GM12873 (cell line): ENCODE measurements at regions not wholly inside any gene's neighbourhood (a gene's known extent, or its start where the extent isn't known, plus 50 kb on each side); places are given as distances from the start of the nearest gene placed in this dataset.

Experiments
- TF ChIP-seq, protein P1 (sequence below): IDR thresholded peaks from 2 replicates; pipeline ENCODE4 v1.5.1; 2012; ENCODE audit warnings: low read depth, mild to moderate bottlenecking, moderate library complexity, low read length, control low read depth; ENCODE audit not compliant: insufficient read depth; ENCODE audit errors: missing control alignments

DNA sequence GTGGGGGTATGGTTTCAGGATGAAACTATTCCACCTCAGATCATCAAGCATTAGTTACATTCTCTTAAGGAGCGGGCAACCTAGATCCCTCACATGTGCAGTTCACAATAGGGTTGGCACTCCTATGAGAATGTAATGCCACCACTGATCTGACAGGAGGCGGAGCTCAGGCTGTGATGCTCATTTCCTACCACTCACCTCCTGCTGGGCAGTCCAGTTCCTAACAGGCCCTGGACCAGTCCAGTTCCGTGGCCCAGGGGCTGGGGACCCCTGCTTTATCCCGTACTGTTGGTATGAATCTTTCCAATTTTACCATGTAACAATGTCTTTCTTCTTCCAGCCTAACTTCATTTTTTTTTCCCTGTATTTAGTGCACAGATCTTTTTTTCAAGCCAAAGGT is 94.9 kb downstream of the OGFRL1 start:
- TF ChIP-seq, protein P1, sequence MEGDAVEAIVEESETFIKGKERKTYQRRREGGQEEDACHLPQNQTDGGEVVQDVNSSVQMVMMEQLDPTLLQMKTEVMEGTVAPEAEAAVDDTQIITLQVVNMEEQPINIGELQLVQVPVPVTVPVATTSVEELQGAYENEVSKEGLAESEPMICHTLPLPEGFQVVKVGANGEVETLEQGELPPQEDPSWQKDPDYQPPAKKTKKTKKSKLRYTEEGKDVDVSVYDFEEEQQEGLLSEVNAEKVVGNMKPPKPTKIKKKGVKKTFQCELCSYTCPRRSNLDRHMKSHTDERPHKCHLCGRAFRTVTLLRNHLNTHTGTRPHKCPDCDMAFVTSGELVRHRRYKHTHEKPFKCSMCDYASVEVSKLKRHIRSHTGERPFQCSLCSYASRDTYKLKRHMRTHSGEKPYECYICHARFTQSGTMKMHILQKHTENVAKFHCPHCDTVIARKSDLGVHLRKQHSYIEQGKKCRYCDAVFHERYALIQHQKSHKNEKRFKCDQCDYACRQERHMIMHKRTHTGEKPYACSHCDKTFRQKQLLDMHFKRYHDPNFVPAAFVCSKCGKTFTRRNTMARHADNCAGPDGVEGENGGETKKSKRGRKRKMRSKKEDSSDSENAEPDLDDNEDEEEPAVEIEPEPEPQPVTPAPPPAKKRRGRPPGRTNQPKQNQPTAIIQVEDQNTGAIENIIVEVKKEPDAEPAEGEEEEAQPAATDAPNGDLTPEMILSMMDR, result no peak

DNA sequence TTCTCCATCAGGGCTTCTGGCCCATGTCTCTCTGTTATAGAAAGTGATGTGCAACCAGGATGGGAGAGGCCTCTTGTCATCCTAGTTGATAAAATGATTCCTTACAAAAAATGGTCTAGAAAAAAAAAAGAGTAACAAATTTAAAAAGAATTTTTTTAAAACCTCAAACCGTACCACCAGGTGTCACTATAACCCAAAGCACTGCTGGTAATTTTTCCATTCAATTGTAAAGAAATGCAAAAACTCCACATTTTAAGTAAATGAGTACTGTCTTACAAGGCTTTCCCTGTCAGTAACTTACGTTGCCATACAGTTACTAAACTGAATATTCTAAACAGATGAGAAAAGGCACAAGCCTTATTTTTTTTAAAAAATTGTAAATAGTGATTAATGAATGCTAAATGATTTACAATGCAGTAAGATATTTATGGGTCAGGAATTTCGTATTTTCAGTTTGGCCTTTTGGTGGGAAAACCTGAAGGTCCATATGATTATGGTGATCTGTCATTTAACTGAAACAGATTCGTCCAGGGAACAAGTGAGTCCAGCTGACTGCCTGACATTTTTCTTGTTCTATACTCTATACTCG is 95.4 kb downstream of the OGFRL1 start:
- TF ChIP-seq, protein P1, result peak; percentile 42

DNA sequence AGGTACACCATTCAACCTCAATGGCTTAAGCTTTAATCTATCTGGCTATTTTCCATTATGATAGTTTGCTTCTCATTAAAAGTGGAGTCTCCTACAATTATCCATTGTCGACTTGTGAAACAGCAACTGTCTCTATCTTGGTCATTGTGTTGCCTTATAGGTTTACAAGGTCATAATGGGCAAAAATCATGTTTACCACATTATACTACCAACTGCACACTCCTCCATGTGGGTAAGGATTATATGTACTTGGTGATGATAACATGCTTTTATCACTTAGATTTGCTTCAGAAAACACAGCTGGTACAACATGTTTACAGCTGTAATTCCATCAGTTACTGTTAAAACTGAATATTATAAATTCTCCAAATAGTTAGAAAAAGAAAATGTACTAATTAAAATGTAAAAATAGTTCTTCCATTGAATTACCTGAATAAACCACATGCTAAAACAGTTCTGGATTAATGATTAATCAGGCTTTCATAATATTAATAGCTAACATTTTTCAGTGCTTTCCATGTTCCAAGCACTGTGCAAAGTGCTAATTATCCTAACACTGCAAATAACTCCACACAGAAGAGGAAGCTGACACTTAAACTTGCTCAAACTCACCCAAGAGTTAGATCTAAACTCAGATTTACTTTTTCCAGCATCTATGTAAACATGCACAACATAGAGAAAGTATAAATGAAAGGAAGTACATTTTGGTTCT is 96.7 kb downstream of the OGFRL1 start:
- TF ChIP-seq, protein P1, result no peak

DNA sequence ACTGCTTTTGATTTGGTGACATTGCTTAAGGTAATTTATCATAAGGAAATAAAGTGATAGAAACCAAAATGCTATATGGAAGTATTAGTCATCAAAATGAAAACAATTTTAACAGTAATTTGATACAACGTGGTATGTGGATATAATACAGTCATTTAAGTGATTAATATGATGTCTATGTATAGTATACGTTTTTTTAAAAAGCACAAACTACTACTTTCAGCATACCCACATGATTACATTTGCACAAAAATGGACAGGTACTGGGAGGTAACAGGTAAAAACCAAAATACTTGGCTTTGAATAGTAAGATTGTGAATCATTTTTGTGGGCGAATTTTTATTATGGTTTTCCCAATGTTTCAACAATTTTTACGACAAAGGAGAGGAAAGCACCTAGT is 97.6 kb downstream of the OGFRL1 start:
- TF ChIP-seq, protein P1, result no peak

DNA sequence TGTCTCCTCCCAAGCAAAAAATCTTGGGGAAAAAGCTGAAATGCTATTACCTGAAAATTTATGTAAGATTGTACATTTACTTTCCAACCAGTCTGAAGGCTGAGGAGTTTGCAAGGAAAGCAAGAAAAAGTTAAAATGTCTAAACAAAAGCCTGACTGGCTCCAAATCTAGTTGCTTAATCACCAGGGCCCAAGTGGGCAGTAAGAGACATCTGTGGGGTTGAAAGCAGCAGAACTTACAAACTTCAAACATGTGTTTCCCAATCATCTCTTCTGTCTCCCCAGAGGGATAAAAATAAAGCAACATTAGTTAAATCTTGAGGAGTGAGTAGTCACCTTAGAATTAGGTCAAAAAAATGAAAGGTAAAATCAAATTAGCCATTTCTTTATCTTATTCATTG is 98.6 kb downstream of the OGFRL1 start:
- TF ChIP-seq, protein P1, result no peak

DNA sequence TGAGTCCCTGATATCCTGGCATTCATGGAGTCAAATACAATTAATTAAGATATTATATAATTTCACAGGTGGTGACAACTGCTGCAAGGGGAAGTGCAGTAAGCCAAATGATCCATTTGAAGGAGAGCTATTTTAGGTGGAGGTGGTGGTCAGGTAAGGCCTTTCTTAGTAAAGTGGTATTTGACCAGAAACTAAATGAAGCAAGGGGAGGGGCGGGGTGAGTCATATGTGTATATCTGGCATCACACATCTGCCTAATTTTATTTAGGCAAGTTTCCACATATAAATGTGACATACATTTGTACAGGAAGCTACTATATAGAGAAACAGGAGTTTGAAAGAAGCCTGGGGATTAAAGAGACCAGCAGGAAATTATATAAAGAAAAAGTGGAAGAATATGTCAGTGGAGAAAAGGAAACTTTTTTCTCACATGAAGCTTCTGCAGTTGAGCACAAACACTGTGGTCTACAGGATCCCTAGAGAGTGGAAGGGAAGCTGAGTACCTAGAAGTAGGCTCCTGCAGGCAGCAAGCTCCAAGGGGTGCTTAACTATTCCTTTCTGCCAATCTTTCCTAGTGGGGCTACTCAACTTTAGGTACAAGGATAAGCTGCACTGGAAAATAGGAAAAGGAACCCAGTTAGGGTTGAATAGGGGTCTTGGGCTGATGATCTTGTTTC is 99.6 kb downstream of the OGFRL1 start:
- TF ChIP-seq, protein P1, result no peak

DNA sequence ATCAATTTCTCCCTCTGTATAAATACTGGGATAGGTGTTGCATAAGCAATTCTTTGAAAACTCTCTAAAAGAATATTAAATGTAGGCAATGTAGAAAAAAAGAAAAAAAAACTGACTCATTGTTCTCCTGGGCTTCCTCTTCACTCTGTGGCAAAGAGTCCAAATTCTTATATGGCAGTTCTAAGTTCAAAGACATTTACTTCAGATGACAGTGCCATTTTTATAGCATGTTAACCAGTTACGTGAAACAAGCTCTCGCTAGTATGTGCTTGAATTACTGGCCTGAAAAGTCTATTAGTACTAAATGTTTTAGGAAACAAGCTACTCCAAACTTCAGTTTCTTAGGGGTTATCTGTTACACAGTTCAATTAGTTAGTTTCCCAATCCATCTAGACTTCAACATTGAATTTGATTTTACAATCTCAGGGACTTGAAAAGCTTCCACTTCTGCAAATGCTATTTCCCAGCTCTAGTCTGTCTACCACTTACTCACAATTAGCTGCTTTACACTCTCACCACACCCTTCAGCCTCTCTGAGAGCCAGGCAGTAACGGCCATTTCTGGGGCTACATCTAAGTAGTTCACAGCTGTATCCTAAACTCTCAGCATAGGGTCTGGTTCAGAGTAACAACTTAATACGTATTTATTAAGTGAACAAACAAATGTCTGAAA is 100.4 kb downstream of the OGFRL1 start:
- TF ChIP-seq, protein P1, result no peak
